NT2/D1 (cell line): ENCODE measurements at regions not wholly inside any gene's neighbourhood (a gene's known extent, or its start where the extent isn't known, plus 50 kb on each side); places are given as distances from the start of the nearest gene placed in this dataset.

Source experiments
- SUZ12 ChIP-seq: IDR thresholded peaks from 2 replicates; pipeline ENCODE4 v1.6.1; 2011; ENCODE audit not compliant: insufficient read length, insufficient read depth; ENCODE audit errors: extremely low read depth
- ZNF274 ChIP-seq: IDR thresholded peaks from 2 replicates; pipeline ENCODE4 v1.6.1; 2011; ENCODE audit warnings: mild to moderate bottlenecking, low read depth, low read length

DNA sequence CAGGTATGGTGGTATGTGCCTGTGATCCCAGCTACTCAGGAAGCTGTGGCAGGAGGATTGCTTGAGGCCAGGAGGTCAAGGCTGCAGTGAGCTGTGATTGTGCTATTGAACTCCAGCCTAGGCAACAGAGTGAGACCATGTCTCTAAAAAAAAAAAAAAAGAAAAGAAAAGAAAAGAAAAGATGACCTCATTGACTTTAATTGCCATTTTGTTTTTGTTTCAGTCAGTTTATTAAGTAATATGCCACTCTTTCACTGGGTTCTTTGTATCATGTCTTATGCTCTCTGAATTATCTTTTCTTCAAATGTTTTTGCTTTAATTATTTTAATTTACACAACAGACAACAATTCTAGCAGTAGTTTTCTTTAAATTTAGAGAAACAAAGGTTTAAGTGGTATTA lies 293.8 kb downstream of the TSHZ3 start:
- TF ChIP-seq ZNF274 = no peak
- no peak for TF ChIP-seq SUZ12
